Thyroid gland (tissue), 4 donors: ENCODE measurements at regions not wholly inside any gene's neighbourhood (a gene's known extent, or its start where the extent isn't known, plus 50 kb on each side); places are given as distances from the start of the nearest gene placed in this dataset.

Experiments
- DNase-seq, 2 donors: peaks; one replicate each; pipeline ENCODE4 v3.0.0-alpha.2; 2019
- H3K27ac ChIP-seq, 3 donors: fragments of 200-600 bp; sonication (generic); 1 replicate in 2 of 3; 2 replicates in 1 of 3; pipeline ENCODE4 v1.5.1; 2016 to 2019; ENCODE audit warnings: mild to moderate bottlenecking in 1 of 3, moderate library complexity in 1 of 3
- H3K27me3 ChIP-seq: fragments of 200-600 bp; sonication (generic); one replicate; pipeline ENCODE4 v1.5.1; 2019
- H3K36me3 ChIP-seq, 2 donors: fragments of 200-600 bp; sonication (generic); one replicate each; pipeline ENCODE4 v1.5.1; 2016 to 2019
- H3K4me1 ChIP-seq, 2 donors: fragments of 200-600 bp; sonication (generic); one replicate each; pipeline ENCODE4 v1.5.1; 2017 to 2019
- H3K4me3 ChIP-seq, 3 donors: fragments of 200-600 bp; sonication (generic); replicated peaks in 1 of 3; 1 replicate in 2 of 3; 2 replicates in 1 of 3; pipeline ENCODE4 v1.5.1; 2016; ENCODE audit warnings: mild to moderate bottlenecking in 1 of 3
- H3K9me3 ChIP-seq: fragments of 200-600 bp; sonication (generic); one replicate; pipeline ENCODE4 v1.5.1; 2017
- POLR2A ChIP-seq, 2 donors: fragments of 450-650 bp; IDR thresholded peaks; one replicate each; pipeline ENCODE4 v1.6.1; 2017; ENCODE audit warnings: antibody characterized with exemption in 2 of 2, mild to moderate bottlenecking in 2 of 2, moderate library complexity in 1 of 2
- WGBS, 2 donors: methylation state at CpG; one replicate each; pipeline ENCODE4 v1.1.5; 2017; 5-methylcytosine and 5-hydroxymethylcytosine counted together
- intact Hi-C: fragments of 100-400 bp; cut with DNase I; formaldehyde crosslinking; loops from one replicate; pipeline ENCODE4 v1.15.1; 2023
- TF ChIP-seq, protein P1 (sequence below), 6 experiments: fragments of 200-600 bp in 3 of 6; fragments of 450-650 bp in 3 of 6; sonication (generic) in 3 of 6; IDR thresholded peaks; one replicate each; pipeline ENCODE4 v1.5.1; 2016 to 2019; ENCODE audit warnings: antibody characterized with exemption in 6 of 6, mild to moderate bottlenecking in 2 of 6, inconsistent platforms in 1 of 6, moderate library complexity in 1 of 6

GRCh38 chr11:115598257-115598901 lies 94.2 kb upstream of the CADM1 start:
- H3K4me3 ChIP-seq, result no peak overlapping the region
- no peak overlapping the region for H3K27ac ChIP-seq
- intact Hi-C loops, result no loop called here
- 92 to 93% methylated on average over 3 of the region's 3 CpGs for WGBS, 2 donors
- no peaks in the 10 kb centered on the region for H3K27me3 ChIP-seq
- no peaks in the 10 kb centered on the region for H3K9me3 ChIP-seq
- TF ChIP-seq POLR2A (IDR thresholded peaks at IDR 0.05), result no peak
- TF ChIP-seq, protein P1, sequence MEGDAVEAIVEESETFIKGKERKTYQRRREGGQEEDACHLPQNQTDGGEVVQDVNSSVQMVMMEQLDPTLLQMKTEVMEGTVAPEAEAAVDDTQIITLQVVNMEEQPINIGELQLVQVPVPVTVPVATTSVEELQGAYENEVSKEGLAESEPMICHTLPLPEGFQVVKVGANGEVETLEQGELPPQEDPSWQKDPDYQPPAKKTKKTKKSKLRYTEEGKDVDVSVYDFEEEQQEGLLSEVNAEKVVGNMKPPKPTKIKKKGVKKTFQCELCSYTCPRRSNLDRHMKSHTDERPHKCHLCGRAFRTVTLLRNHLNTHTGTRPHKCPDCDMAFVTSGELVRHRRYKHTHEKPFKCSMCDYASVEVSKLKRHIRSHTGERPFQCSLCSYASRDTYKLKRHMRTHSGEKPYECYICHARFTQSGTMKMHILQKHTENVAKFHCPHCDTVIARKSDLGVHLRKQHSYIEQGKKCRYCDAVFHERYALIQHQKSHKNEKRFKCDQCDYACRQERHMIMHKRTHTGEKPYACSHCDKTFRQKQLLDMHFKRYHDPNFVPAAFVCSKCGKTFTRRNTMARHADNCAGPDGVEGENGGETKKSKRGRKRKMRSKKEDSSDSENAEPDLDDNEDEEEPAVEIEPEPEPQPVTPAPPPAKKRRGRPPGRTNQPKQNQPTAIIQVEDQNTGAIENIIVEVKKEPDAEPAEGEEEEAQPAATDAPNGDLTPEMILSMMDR (IDR thresholded peaks at IDR 0.05), result no peak
- H3K4me1 ChIP-seq, result no peaks in the 10 kb centered on the region
- DNase-seq, result no peak
- H3K36me3 ChIP-seq, result no peaks in the 10 kb centered on the region

- Histone ChIP-seq H3K9me3 (no peaks in the 10 kb centered on the region), H3K4me1 (no peaks in the 10 kb centered on the region), H3K36me3 (no peaks in the 10 kb centered on the region), H3K4me3 (no peak overlapping the region), H3K27me3 (no peaks in the 10 kb centered on the region), H3K27ac (no peak overlapping the region)
- TF ChIP-seq, protein P1 (IDR thresholded peaks at IDR 0.05), result no peak
- TF ChIP-seq POLR2A (IDR thresholded peaks at IDR 0.05), result no peak
- no peak for DNase-seq
- intact Hi-C loops, result no loop called here
- WGBS, 2 donors, result 100% methylated on average over 3 of the region's 3 CpGs
These were observed 87.2 kb upstream of the CADM1 start for GRCh38 chr11:115591380-115591779.

- no peak for TF ChIP-seq POLR2A (IDR thresholded peaks at IDR 0.05)
- TF ChIP-seq, protein P1 (IDR thresholded peaks at IDR 0.05), result no peak
- H3K9me3 ChIP-seq, result no peaks in the 10 kb centered on the region
- no peaks in the 10 kb centered on the region for H3K36me3 ChIP-seq
- H3K27ac ChIP-seq, result no peak overlapping the region
- no peak for DNase-seq
- no peak overlapping the region for H3K4me3 ChIP-seq
- H3K27me3 ChIP-seq, result no peaks in the 10 kb centered on the region
- no peaks in the 10 kb centered on the region for H3K4me1 ChIP-seq
- intact Hi-C loops, result no loop called here
- WGBS, 2 donors, result 85 to 86% methylated on average over 7 of the region's 7 CpGs
These were observed 86.0 kb upstream of the CADM1 start for GRCh38 chr11:115590254-115590653.

GRCh38 chr11:115587718-115588342 lies 83.6 kb upstream of the CADM1 start:
- DNase-seq, result no peak
- no peak overlapping the region for H3K27ac ChIP-seq
- H3K36me3 ChIP-seq, result no peaks in the 10 kb centered on the region
- 90 to 94% methylated on average over 3 of the region's 3 CpGs for WGBS, 2 donors
- intact Hi-C loops, result no loop called here
- no peaks in the 10 kb centered on the region for H3K4me1 ChIP-seq
- TF ChIP-seq, protein P1 (IDR thresholded peaks at IDR 0.05), result no peak
- TF ChIP-seq POLR2A (IDR thresholded peaks at IDR 0.05), result no peak
- H3K27me3 ChIP-seq, result no peaks in the 10 kb centered on the region
- no peaks in the 10 kb centered on the region for H3K9me3 ChIP-seq
- no peak overlapping the region for H3K4me3 ChIP-seq

GRCh38 chr11:115585361-115586024 lies 81.3 kb upstream of the CADM1 start:
- Histone ChIP-seq H3K27ac (no peak overlapping the region), H3K36me3 (no peaks in the 10 kb centered on the region), H3K4me3 (no peak overlapping the region), H3K9me3 (no peaks in the 10 kb centered on the region), H3K27me3 (no peaks in the 10 kb centered on the region), H3K4me1 (peaks cover 6 to 11% of the 10 kb centered on the region in 2 donors)
- TF ChIP-seq POLR2A (IDR thresholded peaks at IDR 0.05), result no peak
- TF ChIP-seq, protein P1 (IDR thresholded peaks at IDR 0.05), result no peak
- 86 to 87% methylated on average over 11 of the region's 11 CpGs for WGBS, 2 donors
- intact Hi-C loops, result no loop called here
- DNase-seq, result no peak
